IMR-90 (cell line): ENCODE measurements at regions not wholly inside any gene's neighbourhood (a gene's known extent, or its start where the extent isn't known, plus 50 kb on each side); places are given as distances from the start of the nearest gene placed in this dataset.

ENCODE experiments used
- MAFK ChIP-seq: IDR thresholded peaks from 2 replicates; pipeline ENCODE4 v1.6.1; 2012; ENCODE audit warnings: low read depth, low read length, improper control_type of control experiment
- MXI1 ChIP-seq: IDR thresholded peaks from 2 replicates; pipeline ENCODE4 v1.6.1; 2012; ENCODE audit warnings: low read depth, mild to moderate bottlenecking, low read length, moderate library complexity, borderline replicate concordance
- POLR2A ChIP-seq: IDR thresholded peaks from 2 replicates; pipeline ENCODE4 v1.6.1; 2012; ENCODE audit warnings: mild to moderate bottlenecking, low read depth, low read length

GRCh38 chr2:225103737-225104141, 61.5 kb upstream of the DOCK10 start:
- TF ChIP-seq POLR2A (no peak), MXI1 (no peak), MAFK (no peak)
